Naive thymus-derived CD4-positive, alpha-beta T cell (primary cell): ENCODE measurements at regions not wholly inside any gene's neighbourhood (a gene's known extent, or its start where the extent isn't known, plus 50 kb on each side); places are given as distances from the start of the nearest gene placed in this dataset.
"Not testable (repeated sequence)": the region's sequence is repeated elsewhere in the genome, so short reads cannot be mapped to it uniquely, and the experiment has no call there.

Source experiments
- ATAC-seq: fragments of 150-1000 bp; cut with Tn5 transposase; 2 replicates; pipeline ENCODE4 v1.10.0; 2021; ENCODE audit warnings: mild to moderate bottlenecking, moderate library complexity
- CTCF ChIA-PET: fragments of 350-600 bp; sonication (Branson Sonifier 250); formaldehyde crosslinking; loops from one replicate; lab custom pipeline; 2021; ENCODE audit warnings: antibody characterized with exemption; lab: Charles Lee
- POLR2A ChIA-PET: fragments of 350-600 bp; sonication (Branson Sonifier 250); formaldehyde crosslinking; loops from one replicate; lab custom pipeline; 2021; ENCODE audit warnings: antibody characterized with exemption, inconsistent platforms; lab: Charles Lee
- DNase-seq, 9 donors: peaks; one replicate each; pipeline versions ENCODE4 v3.0.0 to v3.0.0-alpha.2; 2020 to 2022; ENCODE audit warnings: mixed read lengths in 1 of 9
- H3K27ac ChIP-seq: one replicate; pipeline ENCODE4 v1.7.0; 2013; ENCODE audit warnings: mild to moderate bottlenecking, low read depth, low read length, moderate library complexity
- H3K27me3 ChIP-seq, 2 donors: one replicate each; pipeline ENCODE4 v1.7.0; 2013; ENCODE audit warnings: low read length in 2 of 2, mild to moderate bottlenecking in 2 of 2, moderate library complexity in 2 of 2; ENCODE audit not compliant: control insufficient read depth in 2 of 2, insufficient read depth in 2 of 2
- H3K36me3 ChIP-seq, 3 experiments: 1 replicate in 2 of 3; 2 replicates in 1 of 3; pipeline ENCODE4 v1.7.0; 2013; ENCODE audit warnings: low read length in 3 of 3, mild to moderate bottlenecking in 3 of 3, moderate library complexity in 1 of 3; ENCODE audit not compliant: insufficient read depth in 3 of 3, control insufficient read depth in 2 of 3
- H3K4me1 ChIP-seq, 2 donors: one replicate each; pipeline ENCODE4 v1.7.0; 2013; ENCODE audit warnings: low read length in 2 of 2, mild to moderate bottlenecking in 2 of 2, moderate library complexity in 1 of 2; ENCODE audit not compliant: control insufficient read depth in 2 of 2, insufficient read depth in 2 of 2
- H3K4me3 ChIP-seq: 2 replicates; pipeline ENCODE4 v1.7.0; 2013; ENCODE audit warnings: mild to moderate bottlenecking, low read length
- H3K9me3 ChIP-seq, 3 experiments: 1 replicate in 2 of 3; 2 replicates in 1 of 3; pipeline ENCODE4 v1.7.0; 2013; ENCODE audit warnings: low read length in 3 of 3; ENCODE audit not compliant: control insufficient read depth in 2 of 3
- H3K27ac Mint-ChIP-seq, 9 donors: one replicate each; pipeline ENCODE4 v1.8.0; 2020 to 2022; ENCODE audit warnings: mixed read lengths in 9 of 9, mild to moderate bottlenecking in 8 of 9, moderate library complexity in 5 of 9, inconsistent platforms in 2 of 9
- H3K27me3 Mint-ChIP-seq, 5 donors: one replicate each; pipeline ENCODE4 v1.8.0; 2021 to 2022; ENCODE audit warnings: mixed read lengths in 5 of 5, mild to moderate bottlenecking in 1 of 5
- H3K36me3 Mint-ChIP-seq, 5 donors: one replicate each; pipeline ENCODE4 v1.8.0; 2020 to 2022; ENCODE audit warnings: mixed read lengths in 5 of 5, mild to moderate bottlenecking in 3 of 5, inconsistent platforms in 1 of 5
- H3K4me1 Mint-ChIP-seq, 7 donors: one replicate each; pipeline ENCODE4 v1.8.0; 2020 to 2022; ENCODE audit warnings: mixed read lengths in 7 of 7, mild to moderate bottlenecking in 3 of 7, inconsistent platforms in 1 of 7
- H3K4me3 Mint-ChIP-seq, 10 donors: one replicate each; pipeline ENCODE4 v1.8.0; 2020 to 2022; ENCODE audit warnings: mild to moderate bottlenecking in 10 of 10, mixed read lengths in 10 of 10, moderate library complexity in 6 of 10, inconsistent platforms in 2 of 10
- H3K9me3 Mint-ChIP-seq, 11 donors: one replicate each; pipeline ENCODE4 v1.8.0; 2020 to 2022; ENCODE audit warnings: mixed read lengths in 11 of 11, mild to moderate bottlenecking in 4 of 11, inconsistent platforms in 1 of 11, moderate library complexity in 1 of 11
- intact Hi-C, 2 donors: fragments of 100-400 bp; cut with micrococcal nuclease; formaldehyde crosslinking; loops; one replicate each; pipeline ENCODE4 v1.15.1; 2023

- Histone ChIP-seq H3K4me1 (no peaks in the 10 kb centered on the region), H3K27ac (no peak overlapping the region), H3K36me3 (no peaks in the 10 kb centered on the region), H3K27me3 (no peaks in the 10 kb centered on the region), H3K9me3 (no peaks in the 10 kb centered on the region), H3K4me3 (no peak overlapping the region)
- Mint-ChIP-seq H3K27ac (no peak overlapping the region), H3K9me3 (peaks cover 0 to 15% (median 4%) of the 10 kb centered on the region in 11 donors), H3K27me3 (no peaks in the 10 kb centered on the region), H3K4me1 (no peaks in the 10 kb centered on the region), H3K36me3 (no peaks in the 10 kb centered on the region), H3K4me3 (no peak overlapping the region)
- DNase-seq = no peak
- intact Hi-C loops = no loop called here
- ChIA-PET POLR2A (no interaction called here), CTCF (no interaction called here)
- no peak for ATAC-seq
Measured at GRCh38 chr2:34153484-34153883, 554.4 kb upstream of the FAM98A start.

- H3K36me3 ChIP-seq = no peaks in the 10 kb centered on the region
- H3K27ac ChIP-seq = no peak overlapping the region
- intact Hi-C loops = no loop called here
- no peak for DNase-seq
- peaks cover 0 to 15% (median 6%) of the 10 kb centered on the region in 11 donors for H3K9me3 Mint-ChIP-seq
- no peak overlapping the region for H3K4me3 Mint-ChIP-seq
- no peak overlapping the region for H3K4me3 ChIP-seq
- ChIA-PET POLR2A (no interaction called here), CTCF (no interaction called here)
- no peaks in the 10 kb centered on the region for H3K27me3 ChIP-seq
- peaks cover 0 to 4% (median 0%) of the 10 kb centered on the region in 5 donors for H3K36me3 Mint-ChIP-seq
- no peak for ATAC-seq
- no peak overlapping the region for H3K27ac Mint-ChIP-seq
- H3K4me1 Mint-ChIP-seq = no peaks in the 10 kb centered on the region
- no peaks in the 10 kb centered on the region for H3K9me3 ChIP-seq
- H3K4me1 ChIP-seq = no peaks in the 10 kb centered on the region
- H3K27me3 Mint-ChIP-seq = no peaks in the 10 kb centered on the region
Measured at GRCh38 chr2:34147780-34148179, 548.7 kb upstream of the FAM98A start.

DNA sequence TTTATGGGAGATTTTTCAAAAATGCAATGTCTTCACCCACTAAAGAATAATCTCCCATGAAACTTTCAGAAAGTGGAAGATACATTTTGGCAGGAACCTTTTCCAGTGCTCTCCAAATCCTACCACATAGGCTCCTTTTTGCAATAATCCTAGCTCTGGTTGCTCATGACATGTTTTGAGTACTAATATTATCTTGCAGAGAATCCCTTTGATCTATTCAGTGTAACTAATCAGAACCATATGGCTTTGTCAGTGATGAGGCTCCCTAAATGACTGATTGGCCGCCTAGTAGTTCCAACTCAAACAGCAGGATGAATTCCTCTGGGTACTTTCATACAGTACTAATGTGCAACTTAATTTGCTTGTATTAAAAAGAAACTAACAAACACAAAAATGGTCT is 544.0 kb upstream of the FAM98A start:
- ATAC-seq (no peak), DNase-seq (no peak)
- Histone ChIP-seq H3K9me3 (no peaks in the 10 kb centered on the region), H3K36me3 (no peaks in the 10 kb centered on the region), H3K4me1 (no peaks in the 10 kb centered on the region), H3K27me3 (no peaks in the 10 kb centered on the region), H3K27ac (no peak overlapping the region), H3K4me3 (no peak overlapping the region)
- H3K27ac Mint-ChIP-seq = no peak overlapping the region
- H3K36me3 Mint-ChIP-seq = peaks cover 0 to 4% (median 0%) of the 10 kb centered on the region in 5 donors
- H3K4me1 Mint-ChIP-seq = no peaks in the 10 kb centered on the region
- POLR2A ChIA-PET = no interaction called here
- H3K9me3 Mint-ChIP-seq = peaks cover 0 to 10% (median 3%) of the 10 kb centered on the region in 11 donors
- intact Hi-C loops = no loop called here
- no peak overlapping the region for H3K4me3 Mint-ChIP-seq
- CTCF ChIA-PET = no interaction called here
- H3K27me3 Mint-ChIP-seq = no peaks in the 10 kb centered on the region

DNA sequence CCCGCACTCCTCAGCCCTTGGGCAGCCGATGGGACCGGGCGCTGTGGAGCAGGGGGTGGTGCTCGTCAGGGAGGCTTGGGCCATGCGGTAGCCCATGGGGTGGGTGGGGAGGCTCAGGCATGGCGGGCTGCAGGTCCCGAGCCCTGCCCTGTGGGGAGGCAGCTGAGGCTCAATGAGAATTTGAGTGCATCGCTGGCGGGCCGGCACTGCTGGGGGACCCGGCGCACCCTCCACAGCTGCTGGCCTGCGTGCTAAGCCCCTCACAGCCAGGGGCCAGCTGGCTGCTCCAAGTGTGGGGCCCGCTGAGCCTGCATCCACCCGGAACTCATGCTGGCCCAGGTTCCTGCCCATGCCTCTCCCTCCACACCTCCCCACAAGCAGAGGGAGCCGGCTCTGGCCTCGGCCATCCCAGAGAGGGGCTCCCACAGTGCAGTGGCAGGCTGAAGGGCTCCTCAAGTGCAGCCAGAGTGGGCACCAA is 543.5 kb upstream of the FAM98A start:
- H3K4me1 ChIP-seq, H3K36me3 ChIP-seq, H3K27ac ChIP-seq, POLR2A ChIA-PET, H3K27me3 Mint-ChIP-seq, H3K36me3 Mint-ChIP-seq, intact Hi-C loops, H3K27ac Mint-ChIP-seq, ATAC-seq, H3K4me3 Mint-ChIP-seq, H3K9me3 ChIP-seq, DNase-seq, H3K4me3 ChIP-seq, H3K4me1 Mint-ChIP-seq, H3K27me3 ChIP-seq, CTCF ChIA-PET: not testable (repeated sequence)
- peaks cover 0 to 10% (median 3%) of the 10 kb centered on the region in 11 donors for H3K9me3 Mint-ChIP-seq

- CTCF ChIA-PET, DNase-seq, H3K9me3 ChIP-seq, H3K4me1 ChIP-seq, H3K4me3 ChIP-seq, H3K27ac ChIP-seq, POLR2A ChIA-PET, H3K27ac Mint-ChIP-seq, H3K4me3 Mint-ChIP-seq, H3K36me3 Mint-ChIP-seq, H3K36me3 ChIP-seq, H3K27me3 Mint-ChIP-seq, H3K4me1 Mint-ChIP-seq, ATAC-seq, intact Hi-C loops, H3K27me3 ChIP-seq: not testable (repeated sequence)
- H3K9me3 Mint-ChIP-seq = peaks cover 0 to 28% (median 4%) of the 10 kb centered on the region in 11 donors
Measured at GRCh38 chr2:34133065-34133464, 534.0 kb upstream of the FAM98A start.

DNA sequence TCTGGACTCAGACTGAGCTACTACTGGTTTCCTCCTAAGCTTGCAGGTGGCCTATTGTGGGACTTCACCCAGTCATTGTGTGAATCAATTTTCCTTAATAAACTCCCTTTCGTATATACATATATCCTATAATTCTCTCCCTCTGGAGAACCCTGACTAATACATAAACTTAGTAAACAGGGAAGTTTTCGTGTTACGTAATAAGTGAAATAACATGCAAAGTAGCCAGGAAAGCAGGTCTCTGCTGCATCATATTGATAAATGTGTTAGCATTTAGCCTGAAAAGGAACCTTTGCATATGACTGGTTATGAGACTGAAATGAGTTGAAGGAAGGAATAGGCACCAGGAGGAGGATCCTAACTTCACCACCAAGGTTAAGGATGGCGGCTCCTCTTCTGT is 527.2 kb upstream of the FAM98A start:
- Histone ChIP-seq H3K4me3 (no peak overlapping the region), H3K27me3 (peaks cover 0 to 2% of the 10 kb centered on the region in 2 donors), H3K9me3 (no peaks in the 10 kb centered on the region), H3K36me3 (no peaks in the 10 kb centered on the region), H3K27ac (no peak overlapping the region), H3K4me1 (no peaks in the 10 kb centered on the region)
- Mint-ChIP-seq H3K4me1 (no peaks in the 10 kb centered on the region), H3K36me3 (no peaks in the 10 kb centered on the region), H3K27ac (peak overlapping the region in 1 of 9 donors; percentile 32), H3K9me3 (peaks cover 0 to 27% (median 8%) of the 10 kb centered on the region in 11 donors), H3K27me3 (no peaks in the 10 kb centered on the region), H3K4me3 (no peak overlapping the region)
- ATAC-seq (no peak), DNase-seq (no peak)
- intact Hi-C loops = no loop called here
- ChIA-PET CTCF (no interaction called here), POLR2A (no interaction called here)

- H3K36me3 ChIP-seq = no peaks in the 10 kb centered on the region
- POLR2A ChIA-PET = no interaction called here
- intact Hi-C loops = no loop called here
Measured at GRCh38 chr2:34123996-34124785, 525.1 kb upstream of the FAM98A start.

More at GRCh38 chr2:34123996-34124785, 525.1 kb upstream of the FAM98A start:
- no peak overlapping the region for H3K27ac Mint-ChIP-seq
- Histone ChIP-seq H3K9me3 (no peaks in the 10 kb centered on the region), H3K4me1 (no peaks in the 10 kb centered on the region), H3K27ac (no peak overlapping the region), H3K27me3 (peaks cover 0 to 2% of the 10 kb centered on the region in 2 donors), H3K4me3 (no peak overlapping the region)
- H3K4me1 Mint-ChIP-seq = no peaks in the 10 kb centered on the region
- H3K9me3 Mint-ChIP-seq = peaks cover 1 to 23% (median 6%) of the 10 kb centered on the region in 11 donors
- CTCF ChIA-PET = no interaction called here
- DNase-seq (no peak), ATAC-seq (no peak)
- peaks cover 0 to 2% (median under 1%) of the 10 kb centered on the region in 5 donors for H3K27me3 Mint-ChIP-seq
- no peaks in the 10 kb centered on the region for H3K36me3 Mint-ChIP-seq
- no peak overlapping the region for H3K4me3 Mint-ChIP-seq
